Endodermal cell (in vitro differentiated cells): ENCODE measurements at regions not wholly inside any gene's neighbourhood (a gene's known extent, or its start where the extent isn't known, plus 50 kb on each side); places are given as distances from the start of the nearest gene placed in this dataset.

Experiments
- DNase-seq: peaks from one replicate; pipeline ENCODE4 v3.0.0-alpha.2; 2017
- H3K27ac ChIP-seq: 2 replicates; pipeline ENCODE4 v1.5.1; 2013; ENCODE audit warnings: mild to moderate bottlenecking, low read depth, low read length, moderate library complexity
- H3K27me3 ChIP-seq: 2 replicates; pipeline ENCODE4 v1.6.1; 2013; ENCODE audit warnings: mild to moderate bottlenecking, low read length, moderate library complexity; ENCODE audit not compliant: insufficient read depth, control insufficient read depth, poor library complexity, severe bottlenecking
- H3K36me3 ChIP-seq: 2 replicates; pipeline ENCODE4 v1.7.0; 2013; ENCODE audit warnings: mild to moderate bottlenecking, low read length, moderate library complexity; ENCODE audit not compliant: control insufficient read depth, insufficient read depth
- H3K4me1 ChIP-seq: one replicate; pipeline ENCODE4 v1.7.0; 2013; ENCODE audit warnings: low read length; ENCODE audit not compliant: control insufficient read depth, insufficient read depth
- H3K4me3 ChIP-seq: 2 replicates; pipeline ENCODE4 v1.5.1; 2013; ENCODE audit warnings: mild to moderate bottlenecking, low read length, moderate library complexity
- H3K9ac ChIP-seq: 2 replicates; pipeline ENCODE4 v1.6.1; 2013; ENCODE audit warnings: mild to moderate bottlenecking, low read length, moderate library complexity; ENCODE audit not compliant: poor library complexity, severe bottlenecking; ENCODE audit errors: extremely low read depth
- H3K9me3 ChIP-seq: 2 replicates; pipeline ENCODE4 v1.6.1; 2013; ENCODE audit warnings: mild to moderate bottlenecking, low read length, moderate library complexity; ENCODE audit not compliant: control insufficient read depth
- H3K27ac Mint-ChIP-seq: 2 replicates; pipeline ENCODE4 v1.8.0; 2020; ENCODE audit warnings: mixed read lengths
- H3K27me3 Mint-ChIP-seq: 2 replicates; pipeline ENCODE4 v1.8.0; 2021; ENCODE audit warnings: mild to moderate bottlenecking, mixed read lengths; ENCODE audit not compliant: insufficient read depth
- H3K36me3 Mint-ChIP-seq: 2 replicates; pipeline ENCODE4 v1.8.0; 2020; ENCODE audit warnings: low read depth, mixed read lengths
- H3K4me1 Mint-ChIP-seq: 2 replicates; pipeline ENCODE4 v1.8.0; 2020; ENCODE audit warnings: mixed read lengths
- H3K4me3 Mint-ChIP-seq: 2 replicates; pipeline ENCODE4 v1.8.0; 2020; ENCODE audit warnings: mild to moderate bottlenecking, moderate library complexity, mixed read lengths
- H3K9me3 Mint-ChIP-seq: 2 replicates; pipeline ENCODE4 v1.8.0; 2020; ENCODE audit warnings: mild to moderate bottlenecking, mixed read lengths
- CTCF ChIP-seq: fragments of 200-600 bp; sonication (generic); conservative IDR thresholded peaks from 2 replicates; pipeline ENCODE4 v1.5.0; 2021; ENCODE audit warnings: antibody characterized with exemption, mild to moderate bottlenecking
- WGBS, 2 experiments: methylation state at CpG; one replicate each; pipeline versions ENCODE4 v1.1.5 to v1.1.7; 2013; ENCODE audit warnings: missing lambda C conversion rate in 2 of 2, mixed read lengths in 1 of 2; ENCODE audit not compliant: insufficient coverage in 1 of 2, insufficient read length in 1 of 2; 5-methylcytosine and 5-hydroxymethylcytosine counted together

GRCh38 chr13:27374126-27374613, 50.2 kb upstream of the GTF3A start:
- no peak overlapping the region for H3K9ac ChIP-seq
- DNase-seq, result no peak
- Mint-ChIP-seq H3K4me1 (peaks cover 7% of the 10 kb centered on the region), H3K36me3 (no peaks in the 10 kb centered on the region), H3K9me3 (peaks cover 9% of the 10 kb centered on the region), H3K4me3 (no peak overlapping the region), H3K27ac (no peak overlapping the region), H3K27me3 (peaks cover 49% of the 10 kb centered on the region)
- 93 to 95% methylated on average over 7 to 10 of the region's 10 CpGs for WGBS, 2 experiments
- no peaks in the 10 kb centered on the region for H3K9me3 ChIP-seq
- H3K4me3 ChIP-seq, result no peak overlapping the region
- TF ChIP-seq CTCF, result no peak
- H3K27me3 ChIP-seq, result peaks cover 23% of the 10 kb centered on the region
- no peaks in the 10 kb centered on the region for H3K4me1 ChIP-seq
- H3K27ac ChIP-seq, result no peak overlapping the region
- no peaks in the 10 kb centered on the region for H3K36me3 ChIP-seq
